ENCODE measurements at regions not wholly inside any gene's neighbourhood (a gene's known extent, or its start where the extent isn't known, plus 50 kb on each side); places are given as distances from the start of the nearest gene placed in this dataset.

GRCh38 chr7:65554-65953 lies 126.8 kb upstream of the FAM20C start:
- TF ChIP-seq USF2 (IDR thresholded peaks at IDR 0.05; ENCODE audit: low read length) (no peak), EZH2 (IDR thresholded peaks at IDR 0.05; ENCODE audit: low read depth, low read length, severe bottlenecking) (no peak), CTCF (IDR thresholded peaks at IDR 0.05; ENCODE audit: control extremely low read depth in 1 of 3, insufficient read depth in 1 of 3, low read depth in 1 of 3, low read length in 3 of 3) (no peak), RNF2 (IDR thresholded peaks at IDR 0.05; ENCODE audit: borderline replicate concordance, low read depth, low read length, missing control alignments, poor library complexity, severe bottlenecking) (no peak), EP300 (IDR thresholded peaks at IDR 0.05; ENCODE audit: borderline replicate concordance in 1 of 2, low read depth in 2 of 2, low read length in 2 of 2) (no peak), POLR2A (IDR thresholded peaks at IDR 0.05; ENCODE audit: control extremely low read depth in 1 of 2, low read depth in 2 of 2, low read length in 2 of 2) (no peak), BACH1 (IDR thresholded peaks at IDR 0.05; ENCODE audit: low read length) (no peak), SP1 (IDR thresholded peaks at IDR 0.05; ENCODE audit: low read depth, low read length) (no peak)

Data from H1 (cell line).